ENCODE measurements at regions not wholly inside any gene's neighbourhood (a gene's known extent, or its start where the extent isn't known, plus 50 kb on each side); places are given as distances from the start of the nearest gene placed in this dataset.

- TF ChIP-seq, protein P1, sequence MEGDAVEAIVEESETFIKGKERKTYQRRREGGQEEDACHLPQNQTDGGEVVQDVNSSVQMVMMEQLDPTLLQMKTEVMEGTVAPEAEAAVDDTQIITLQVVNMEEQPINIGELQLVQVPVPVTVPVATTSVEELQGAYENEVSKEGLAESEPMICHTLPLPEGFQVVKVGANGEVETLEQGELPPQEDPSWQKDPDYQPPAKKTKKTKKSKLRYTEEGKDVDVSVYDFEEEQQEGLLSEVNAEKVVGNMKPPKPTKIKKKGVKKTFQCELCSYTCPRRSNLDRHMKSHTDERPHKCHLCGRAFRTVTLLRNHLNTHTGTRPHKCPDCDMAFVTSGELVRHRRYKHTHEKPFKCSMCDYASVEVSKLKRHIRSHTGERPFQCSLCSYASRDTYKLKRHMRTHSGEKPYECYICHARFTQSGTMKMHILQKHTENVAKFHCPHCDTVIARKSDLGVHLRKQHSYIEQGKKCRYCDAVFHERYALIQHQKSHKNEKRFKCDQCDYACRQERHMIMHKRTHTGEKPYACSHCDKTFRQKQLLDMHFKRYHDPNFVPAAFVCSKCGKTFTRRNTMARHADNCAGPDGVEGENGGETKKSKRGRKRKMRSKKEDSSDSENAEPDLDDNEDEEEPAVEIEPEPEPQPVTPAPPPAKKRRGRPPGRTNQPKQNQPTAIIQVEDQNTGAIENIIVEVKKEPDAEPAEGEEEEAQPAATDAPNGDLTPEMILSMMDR (conservative IDR thresholded peaks at IDR 0.05; ENCODE audit: low read length) = no peak
- DNase-seq (ENCODE audit: low read depth) = no peak
- no peak overlapping the region for H3K4me3 ChIP-seq (ENCODE audit: low read length)
These were observed 95.5 kb upstream of the SERP2 start for GRCh38 chr13:44278166-44278565.

- DNase-seq (ENCODE audit: low read depth) = peak; percentile 26
- H3K4me3 ChIP-seq (ENCODE audit: low read length) = no peak overlapping the region
- TF ChIP-seq, protein P1 (conservative IDR thresholded peaks at IDR 0.05; ENCODE audit: low read length) = no peak
These were observed 93.2 kb upstream of the SERP2 start for GRCh38 chr13:44280456-44280855.

- TF ChIP-seq, protein P1 (conservative IDR thresholded peaks at IDR 0.05; ENCODE audit: low read length) = no peak
- no peak overlapping the region for H3K4me3 ChIP-seq (ENCODE audit: low read length)
- no peak for DNase-seq (ENCODE audit: low read depth)
These were observed 92.2 kb upstream of the SERP2 start for GRCh38 chr13:44281252-44282000.

- DNase-seq (ENCODE audit: low read depth) = no peak
- no peak overlapping the region for H3K4me3 ChIP-seq (ENCODE audit: low read length)
- TF ChIP-seq, protein P1 (conservative IDR thresholded peaks at IDR 0.05; ENCODE audit: low read length) = no peak
These were observed 90.0 kb upstream of the SERP2 start for GRCh38 chr13:44283600-44283999.

DNA sequence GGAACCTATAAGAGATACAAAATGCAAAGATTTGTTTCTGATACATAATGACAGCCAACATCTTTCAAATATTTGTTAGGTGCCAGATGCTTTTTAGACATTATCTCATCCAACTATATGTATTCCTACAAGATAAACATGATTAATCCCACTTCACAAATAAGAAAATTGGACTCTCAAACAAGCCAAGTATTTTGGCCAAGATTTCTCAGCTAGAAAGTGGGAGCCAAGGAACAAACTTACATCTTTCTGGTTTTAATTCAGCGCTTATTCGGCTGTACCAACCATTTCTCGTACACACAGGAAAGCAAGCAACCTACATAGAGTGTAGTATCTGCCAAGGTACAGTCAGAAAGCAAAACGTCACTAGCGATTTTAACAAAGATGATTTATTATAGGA, 85.7 kb upstream of the SERP2 start:
- H3K4me3 ChIP-seq (ENCODE audit: low read length) = no peak overlapping the region
- TF ChIP-seq, protein P1 (conservative IDR thresholded peaks at IDR 0.05; ENCODE audit: low read length) = no peak
- DNase-seq (ENCODE audit: low read depth) = no peak

DNA sequence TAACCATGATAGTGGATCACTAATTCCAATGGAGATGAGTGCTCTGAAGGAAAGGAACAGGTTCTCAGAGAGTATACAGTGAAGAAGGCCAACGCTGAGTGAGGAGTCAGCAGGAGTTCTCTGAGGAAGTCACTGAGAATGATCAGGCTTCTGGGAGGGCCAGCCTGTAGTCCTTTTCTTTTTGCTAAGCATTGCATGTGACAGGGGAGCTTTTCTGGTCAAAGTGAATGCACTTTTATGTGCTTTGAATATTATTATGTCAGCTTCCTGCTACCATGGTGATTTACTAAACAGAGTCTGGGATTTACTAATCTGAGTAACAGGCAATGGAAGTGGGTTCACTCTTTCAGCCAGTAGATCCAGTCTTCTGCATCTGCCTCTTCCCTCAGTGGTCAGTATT, 81.1 kb upstream of the SERP2 start:
- TF ChIP-seq, protein P1 (conservative IDR thresholded peaks at IDR 0.05; ENCODE audit: low read length) = no peak
- H3K4me3 ChIP-seq (ENCODE audit: low read length) = no peak overlapping the region
- no peak for DNase-seq (ENCODE audit: low read depth)

- DNase-seq (ENCODE audit: low read depth) = no peak
- H3K4me3 ChIP-seq (ENCODE audit: low read length) = no peak overlapping the region
- TF ChIP-seq, protein P1 (conservative IDR thresholded peaks at IDR 0.05; ENCODE audit: low read length) = no peak
These were observed 80.2 kb upstream of the SERP2 start for GRCh38 chr13:44293374-44293773.

Data from AG10803 (cell line).